ENCODE measurements at regions not wholly inside any gene's neighbourhood (a gene's known extent, or its start where the extent isn't known, plus 50 kb on each side); places are given as distances from the start of the nearest gene placed in this dataset.
"Not testable (repeated sequence)": the region's sequence is repeated elsewhere in the genome, so short reads cannot be mapped to it uniquely, and the experiment has no call there.

- Mint-ChIP-seq H3K36me3 (no peaks in the 10 kb centered on the region), H3K27me3 (ENCODE audit: insufficient read depth, low read depth) (no peaks in the 10 kb centered on the region), H3K9me3 (peaks cover 17% of the 10 kb centered on the region), H3K27ac (no peak overlapping the region), H3K4me3 (no peak overlapping the region), H3K4me1 (no peaks in the 10 kb centered on the region)
- H3K4me3 ChIP-seq = no peak overlapping the region
- H3K27ac ChIP-seq = no peak overlapping the region
- no peaks in the 10 kb centered on the region for H4K20me1 ChIP-seq (ENCODE audit: low read depth)
- H3K9ac ChIP-seq = no peak overlapping the region
- no peaks in the 10 kb centered on the region for H3K27me3 ChIP-seq
- no peak overlapping the region for H2AFZ ChIP-seq (replicated peaks)
- H3K79me2 ChIP-seq (ENCODE audit: low read depth) = no peaks in the 10 kb centered on the region
- peaks cover 3% of the 10 kb centered on the region for H3K36me3 ChIP-seq
- DNase-seq (ENCODE audit: low spot score) = no peak
- no peak overlapping the region for H3K4me2 ChIP-seq
- H3K9me3 ChIP-seq (ENCODE audit: low read depth) = peaks cover 9% of the 10 kb centered on the region
- no peaks in the 10 kb centered on the region for H3F3A ChIP-seq (ENCODE audit: low read depth)
- no peaks in the 10 kb centered on the region for H3K4me1 ChIP-seq
- TF ChIP-seq EZH2 (IDR thresholded peaks at IDR 0.05) (no peak), EZH2phosphoT487 (IDR thresholded peaks at IDR 0.05) (no peak)
- TF ChIP-seq, protein P1, sequence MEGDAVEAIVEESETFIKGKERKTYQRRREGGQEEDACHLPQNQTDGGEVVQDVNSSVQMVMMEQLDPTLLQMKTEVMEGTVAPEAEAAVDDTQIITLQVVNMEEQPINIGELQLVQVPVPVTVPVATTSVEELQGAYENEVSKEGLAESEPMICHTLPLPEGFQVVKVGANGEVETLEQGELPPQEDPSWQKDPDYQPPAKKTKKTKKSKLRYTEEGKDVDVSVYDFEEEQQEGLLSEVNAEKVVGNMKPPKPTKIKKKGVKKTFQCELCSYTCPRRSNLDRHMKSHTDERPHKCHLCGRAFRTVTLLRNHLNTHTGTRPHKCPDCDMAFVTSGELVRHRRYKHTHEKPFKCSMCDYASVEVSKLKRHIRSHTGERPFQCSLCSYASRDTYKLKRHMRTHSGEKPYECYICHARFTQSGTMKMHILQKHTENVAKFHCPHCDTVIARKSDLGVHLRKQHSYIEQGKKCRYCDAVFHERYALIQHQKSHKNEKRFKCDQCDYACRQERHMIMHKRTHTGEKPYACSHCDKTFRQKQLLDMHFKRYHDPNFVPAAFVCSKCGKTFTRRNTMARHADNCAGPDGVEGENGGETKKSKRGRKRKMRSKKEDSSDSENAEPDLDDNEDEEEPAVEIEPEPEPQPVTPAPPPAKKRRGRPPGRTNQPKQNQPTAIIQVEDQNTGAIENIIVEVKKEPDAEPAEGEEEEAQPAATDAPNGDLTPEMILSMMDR (IDR thresholded peaks at IDR 0.05) = no peak
These were observed 495.4 kb downstream of the NAP1L3 start for GRCh38 chrX:93177930-93178329.

DNA sequence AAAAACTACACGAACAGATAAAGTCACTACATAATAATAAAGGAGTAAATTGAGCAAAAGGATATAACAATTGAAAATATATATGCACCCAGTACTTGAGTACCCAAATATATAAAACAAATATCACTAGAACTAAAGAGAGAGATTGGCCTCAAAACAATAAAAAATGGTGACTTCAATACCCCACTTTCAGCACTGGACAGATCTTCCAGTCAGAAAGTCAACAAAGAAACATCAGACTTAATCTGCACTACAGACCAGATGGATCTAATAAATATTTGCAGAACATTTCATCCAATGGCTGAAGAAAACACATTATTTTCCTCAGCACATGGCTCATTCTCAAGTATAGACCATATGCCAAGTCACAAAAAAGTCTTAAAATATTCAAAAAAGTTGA lies 503.6 kb downstream of the NAP1L3 start:
- no peaks in the 10 kb centered on the region for H3F3A ChIP-seq (ENCODE audit: low read depth)
- Mint-ChIP-seq H3K27me3 (ENCODE audit: insufficient read depth, low read depth) (peaks cover 2% of the 10 kb centered on the region), H3K36me3 (no peaks in the 10 kb centered on the region), H3K9me3 (peaks cover 17% of the 10 kb centered on the region), H3K27ac (no peak overlapping the region), H3K4me3 (no peak overlapping the region), H3K4me1 (no peaks in the 10 kb centered on the region)
- no peak overlapping the region for H3K4me2 ChIP-seq
- no peaks in the 10 kb centered on the region for H3K4me1 ChIP-seq
- H4K20me1 ChIP-seq (ENCODE audit: low read depth) = no peaks in the 10 kb centered on the region
- peaks cover 3% of the 10 kb centered on the region for H3K36me3 ChIP-seq
- H3K27me3 ChIP-seq = no peaks in the 10 kb centered on the region
- H3K79me2 ChIP-seq (ENCODE audit: low read depth) = no peaks in the 10 kb centered on the region
- H3K4me3 ChIP-seq = no peak overlapping the region
- TF ChIP-seq EZH2 (IDR thresholded peaks at IDR 0.05) (no peak), EZH2phosphoT487 (IDR thresholded peaks at IDR 0.05) (no peak)
- TF ChIP-seq, protein P1 (IDR thresholded peaks at IDR 0.05) = no peak
- no peak overlapping the region for H3K27ac ChIP-seq
- H3K9me3 ChIP-seq (ENCODE audit: low read depth) = peaks cover 7% of the 10 kb centered on the region
- no peak for DNase-seq (ENCODE audit: low spot score)
- no peak overlapping the region for H2AFZ ChIP-seq (replicated peaks)
- no peak overlapping the region for H3K9ac ChIP-seq

- Mint-ChIP-seq H3K4me3 (no peak overlapping the region), H3K9me3 (no peaks in the 10 kb centered on the region), H3K4me1 (peaks cover 7% of the 10 kb centered on the region), H3K27me3 (ENCODE audit: insufficient read depth, low read depth) (no peaks in the 10 kb centered on the region), H3K27ac (no peak overlapping the region), H3K36me3 (no peaks in the 10 kb centered on the region)
- Histone ChIP-seq H3K36me3 (no peaks in the 10 kb centered on the region), H3K27me3 (no peaks in the 10 kb centered on the region), H3K9me3 (ENCODE audit: low read depth) (no peaks in the 10 kb centered on the region), H2AFZ (replicated peaks) (no peak overlapping the region), H3K27ac (peak overlapping the region; percentile 75), H3K4me1 (peaks cover 11% of the 10 kb centered on the region), H3K4me3 (no peak overlapping the region), H4K20me1 (ENCODE audit: low read depth) (no peaks in the 10 kb centered on the region), H3K9ac (no peak overlapping the region), H3F3A (ENCODE audit: low read depth) (peaks cover 9% of the 10 kb centered on the region), H3K4me2 (no peak overlapping the region), H3K79me2 (ENCODE audit: low read depth) (no peaks in the 10 kb centered on the region)
- DNase-seq (ENCODE audit: low spot score) = peak; percentile 49
- TF ChIP-seq, protein P1 (IDR thresholded peaks at IDR 0.05) = no peak
- TF ChIP-seq EZH2phosphoT487 (IDR thresholded peaks at IDR 0.05) (no peak), EZH2 (IDR thresholded peaks at IDR 0.05) (no peak)
These were observed 552.6 kb downstream of the NAP1L3 start for GRCh38 chrX:93120805-93121204.

DNA sequence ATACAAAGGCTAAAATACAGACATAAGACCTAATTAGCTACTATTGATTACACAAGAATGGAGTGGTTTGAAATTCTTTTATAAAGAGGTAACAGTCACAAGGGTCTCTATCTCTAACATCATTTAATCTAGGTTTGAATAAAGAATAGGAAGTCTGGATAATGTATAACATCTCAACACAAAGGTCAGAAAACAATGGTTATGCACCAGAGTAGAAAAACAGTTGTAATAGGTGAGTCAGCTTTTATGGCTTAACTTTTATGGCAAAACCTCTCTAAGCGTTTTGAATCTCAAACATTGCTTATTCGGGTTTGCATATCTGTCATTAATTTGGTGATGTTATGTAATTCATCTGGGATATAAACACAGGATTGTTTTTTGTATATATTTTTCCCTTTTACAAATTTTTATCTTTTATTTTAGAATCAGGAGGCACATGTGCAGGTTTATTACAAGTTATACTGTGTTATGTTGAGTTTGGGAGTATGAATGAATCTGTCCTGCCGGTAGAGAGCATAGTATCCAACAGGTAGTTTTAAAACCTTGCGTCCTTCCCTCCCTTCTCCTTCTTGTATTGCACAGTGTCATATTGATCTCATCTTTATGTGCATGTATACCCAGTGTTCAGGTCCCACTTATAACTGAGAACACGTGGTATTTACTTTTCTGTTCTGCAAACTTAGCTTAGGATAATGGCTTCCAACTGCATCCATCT lies 569.9 kb downstream of the NAP1L3 start:
- not testable (repeated sequence) for H3K27ac ChIP-seq; H3K27ac Mint-ChIP-seq; H3K4me3 ChIP-seq; H2AFZ ChIP-seq (replicated peaks); H3K36me3 Mint-ChIP-seq; H3K4me1 ChIP-seq; H3K27me3 Mint-ChIP-seq (ENCODE audit: insufficient read depth, low read depth); H3K36me3 ChIP-seq; DNase-seq (ENCODE audit: low spot score); H3K79me2 ChIP-seq (ENCODE audit: low read depth); H3K4me3 Mint-ChIP-seq; H4K20me1 ChIP-seq (ENCODE audit: low read depth); H3K9me3 Mint-ChIP-seq; H3K4me2 ChIP-seq; H3K9ac ChIP-seq; H3F3A ChIP-seq (ENCODE audit: low read depth); H3K9me3 ChIP-seq (ENCODE audit: low read depth); H3K4me1 Mint-ChIP-seq; H3K27me3 ChIP-seq

- H3K79me2 ChIP-seq (ENCODE audit: low read depth); H3K36me3 ChIP-seq; H3K27ac ChIP-seq; H3K27me3 ChIP-seq; H3K4me2 ChIP-seq; H3K27me3 Mint-ChIP-seq (ENCODE audit: insufficient read depth, low read depth); H3K9me3 ChIP-seq (ENCODE audit: low read depth); H3K9me3 Mint-ChIP-seq; H3F3A ChIP-seq (ENCODE audit: low read depth); H4K20me1 ChIP-seq (ENCODE audit: low read depth); H3K4me3 ChIP-seq; H3K4me1 Mint-ChIP-seq; H3K36me3 Mint-ChIP-seq; H3K27ac Mint-ChIP-seq; H3K9ac ChIP-seq; H3K4me1 ChIP-seq; H3K4me3 Mint-ChIP-seq; DNase-seq (ENCODE audit: low spot score): not testable (repeated sequence)
- peak overlapping the region; percentile 17 for H2AFZ ChIP-seq (replicated peaks)
These were observed 577.8 kb downstream of the NAP1L3 start for GRCh38 chrX:93095535-93095934.

- not testable (repeated sequence) for H3K27ac ChIP-seq; H3K27me3 ChIP-seq; H3K36me3 ChIP-seq; H3K4me2 ChIP-seq; H3K4me3 ChIP-seq; H3K9me3 ChIP-seq (ENCODE audit: low read depth); H2AFZ ChIP-seq (replicated peaks); H3K4me3 Mint-ChIP-seq; H3K36me3 Mint-ChIP-seq; H3K4me1 Mint-ChIP-seq; H4K20me1 ChIP-seq (ENCODE audit: low read depth); H3K27ac Mint-ChIP-seq; H3K79me2 ChIP-seq (ENCODE audit: low read depth); H3K9ac ChIP-seq; DNase-seq (ENCODE audit: low spot score); H3K9me3 Mint-ChIP-seq; H3F3A ChIP-seq (ENCODE audit: low read depth); H3K4me1 ChIP-seq; H3K27me3 Mint-ChIP-seq (ENCODE audit: insufficient read depth, low read depth)
These were observed 594.5 kb downstream of the NAP1L3 start for GRCh38 chrX:93078906-93079305.

All from neural progenitor cell (in vitro differentiated cells).